Tibial nerve (tissue), 4 donors: ENCODE measurements at regions not wholly inside any gene's neighbourhood (a gene's known extent, or its start where the extent isn't known, plus 50 kb on each side); places are given as distances from the start of the nearest gene placed in this dataset.

Source experiments
- DNase-seq, 2 donors: peaks; one replicate each; pipeline ENCODE4 v3.0.0-alpha.2; 2019; ENCODE audit warnings: low spot score in 2 of 2
- H3K27ac ChIP-seq, 4 donors: fragments of 200-600 bp; sonication (generic) in 3 of 4; one replicate each; pipeline ENCODE4 v1.5.1; 2017 to 2019; ENCODE audit warnings: mild to moderate bottlenecking in 1 of 4
- H3K27me3 ChIP-seq, 2 donors: fragments of 200-600 bp; sonication (generic) in 1 of 2; one replicate each; pipeline versions ENCODE4 v1.5.1 to v1.6.0; 2017 to 2019
- H3K36me3 ChIP-seq, 3 donors: fragments of 200-600 bp; sonication (generic); one replicate each; pipeline ENCODE4 v1.5.1; 2018 to 2019
- H3K4me1 ChIP-seq, 4 donors: fragments of 200-600 bp; sonication (generic) in 3 of 4; one replicate each; pipeline ENCODE4 v1.5.1; 2017 to 2019
- H3K4me3 ChIP-seq, 4 donors: fragments of 200-600 bp; sonication (generic) in 3 of 4; one replicate each; pipeline ENCODE4 v1.5.1; 2017 to 2019; ENCODE audit warnings: mild to moderate bottlenecking in 1 of 4, moderate library complexity in 1 of 4
- H3K9me3 ChIP-seq, 4 donors: fragments of 200-600 bp; sonication (generic) in 3 of 4; one replicate each; pipeline ENCODE4 v1.5.1; 2017 to 2019
- CTCF ChIP-seq, 5 experiments: fragments of 200-600 bp in 3 of 5; fragments of 450-650 bp in 2 of 5; sonication (generic) in 3 of 5; IDR thresholded peaks; one replicate each; pipeline ENCODE4 v1.5.1; 2016 to 2019; ENCODE audit warnings: antibody characterized with exemption in 5 of 5, mild to moderate bottlenecking in 3 of 5, moderate library complexity in 2 of 5
- EP300 ChIP-seq, 2 donors: sonication (generic); formaldehyde crosslinking; IDR thresholded peaks; one replicate each; pipeline ENCODE4 v1.6.1; 2017; ENCODE audit warnings: antibody characterized with exemption in 2 of 2, mild to moderate bottlenecking in 1 of 2
- POLR2A ChIP-seq, 2 donors: fragments of 450-650 bp; IDR thresholded peaks; one replicate each; pipeline ENCODE4 v1.6.1; 2017; ENCODE audit warnings: antibody characterized with exemption in 2 of 2, mild to moderate bottlenecking in 2 of 2, moderate library complexity in 2 of 2
- WGBS, 2 donors: methylation state at CpG; one replicate each; pipeline ENCODE4 v1.1.5; 2018; 5-methylcytosine and 5-hydroxymethylcytosine counted together

- TF ChIP-seq CTCF (IDR thresholded peaks at IDR 0.05) = no peak
- TF ChIP-seq EP300 (IDR thresholded peaks at IDR 0.05) = no peak
- TF ChIP-seq POLR2A (IDR thresholded peaks at IDR 0.05) = no peak
- peaks cover 0 to 24% (median 0%) of the 10 kb centered on the region in 4 donors for H3K4me1 ChIP-seq
- peaks cover 0 to 3% of the 10 kb centered on the region in 2 donors for H3K27me3 ChIP-seq
- no peak for DNase-seq
- H3K36me3 ChIP-seq = no peaks in the 10 kb centered on the region
- H3K9me3 ChIP-seq = no peaks in the 10 kb centered on the region
- WGBS, 2 donors = 67% methylated on average over 22 of the region's 22 CpGs
- H3K27ac ChIP-seq = no peak overlapping the region
- H3K4me3 ChIP-seq = no peak overlapping the region
These were observed 181.1 kb downstream of the ERMARD start for GRCh38 chr6:169932491-169932890.

- 45 to 53% methylated on average over 11 of the region's 11 CpGs for WGBS, 2 donors
- no peak for TF ChIP-seq CTCF (IDR thresholded peaks at IDR 0.05)
- no peak for TF ChIP-seq EP300 (IDR thresholded peaks at IDR 0.05)
- TF ChIP-seq POLR2A (IDR thresholded peaks at IDR 0.05) = no peak
- DNase-seq = no peak
- no peaks in the 10 kb centered on the region for H3K27me3 ChIP-seq
- no peak overlapping the region for H3K27ac ChIP-seq
- H3K4me1 ChIP-seq = peaks cover 0 to 24% (median 0%) of the 10 kb centered on the region in 4 donors
- H3K36me3 ChIP-seq = no peaks in the 10 kb centered on the region
- no peaks in the 10 kb centered on the region for H3K9me3 ChIP-seq
- H3K4me3 ChIP-seq = no peak overlapping the region
These were observed 179.8 kb downstream of the ERMARD start for GRCh38 chr6:169931261-169931660.

- H3K9me3 ChIP-seq = no peaks in the 10 kb centered on the region
- no peak for TF ChIP-seq EP300 (IDR thresholded peaks at IDR 0.05)
- TF ChIP-seq CTCF (IDR thresholded peaks at IDR 0.05) = no peak
- no peak for TF ChIP-seq POLR2A (IDR thresholded peaks at IDR 0.05)
- no peak overlapping the region for H3K4me3 ChIP-seq
- peaks cover 0 to 24% (median 0%) of the 10 kb centered on the region in 4 donors for H3K4me1 ChIP-seq
- H3K27me3 ChIP-seq = no peaks in the 10 kb centered on the region
- 75 to 82% methylated on average over 6 of the region's 6 CpGs for WGBS, 2 donors
- no peaks in the 10 kb centered on the region for H3K36me3 ChIP-seq
- H3K27ac ChIP-seq = no peak overlapping the region
- DNase-seq = no peak
These were observed 179.4 kb downstream of the ERMARD start for GRCh38 chr6:169930799-169931198.

- Histone ChIP-seq H3K4me3 (no peak overlapping the region), H3K9me3 (no peaks in the 10 kb centered on the region), H3K27ac (no peak overlapping the region), H3K27me3 (no peaks in the 10 kb centered on the region), H3K4me1 (peaks cover 0 to 5% (median 0%) of the 10 kb centered on the region in 4 donors), H3K36me3 (no peaks in the 10 kb centered on the region)
- TF ChIP-seq CTCF (IDR thresholded peaks at IDR 0.05) (no peak), EP300 (IDR thresholded peaks at IDR 0.05) (no peak), POLR2A (IDR thresholded peaks at IDR 0.05) (no peak)
- 78 to 90% methylated on average over 5 of the region's 5 CpGs for WGBS, 2 donors
- DNase-seq = no peak
These were observed 176.3 kb downstream of the ERMARD start for GRCh38 chr6:169927711-169928110.

- Histone ChIP-seq H3K36me3 (no peaks in the 10 kb centered on the region), H3K27ac (no peak overlapping the region), H3K4me3 (no peak overlapping the region), H3K4me1 (no peaks in the 10 kb centered on the region), H3K27me3 (peaks cover 0 to 3% of the 10 kb centered on the region in 2 donors), H3K9me3 (no peaks in the 10 kb centered on the region)
- TF ChIP-seq CTCF (IDR thresholded peaks at IDR 0.05) = no peak
- TF ChIP-seq EP300 (IDR thresholded peaks at IDR 0.05) = no peak
- TF ChIP-seq POLR2A (IDR thresholded peaks at IDR 0.05) = no peak
- WGBS, 2 donors = 75 to 76% methylated on average over 11 of the region's 11 CpGs
- no peak for DNase-seq
These were observed 175.4 kb downstream of the ERMARD start for GRCh38 chr6:169926617-169927417.
